ENCODE measurements at regions not wholly inside any gene's neighbourhood (a gene's known extent, or its start where the extent isn't known, plus 50 kb on each side); places are given as distances from the start of the nearest gene placed in this dataset.

DNA sequence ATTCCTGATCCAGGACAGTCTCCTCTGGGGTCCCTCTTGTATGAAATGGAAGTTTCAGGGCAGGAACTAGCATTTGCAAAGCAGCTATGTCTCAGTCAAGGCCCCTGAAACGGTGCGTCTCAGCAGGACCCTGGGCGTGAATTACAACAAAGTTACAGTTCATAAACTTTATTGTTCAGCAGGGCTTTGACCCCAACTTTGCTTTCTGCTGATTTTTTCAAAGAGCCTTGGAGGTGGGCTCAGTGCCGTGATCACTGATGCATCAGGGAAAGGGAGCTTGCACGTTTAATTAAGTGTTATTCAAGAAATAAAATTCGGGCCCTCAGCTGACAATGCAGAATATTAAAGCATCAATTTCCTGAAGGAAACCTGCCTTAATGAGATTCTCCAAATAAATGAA lies 260.1 kb upstream of the C16orf82 start:
- no peaks in the 10 kb centered on the region for H3K27me3 ChIP-seq
- intact Hi-C loops (cut with DNase I): no loop called here
- H3K4me3 ChIP-seq: no peak overlapping the region
- TF ChIP-seq EP300 (IDR thresholded peaks at IDR 0.05) (no peak), POLR2A (IDR thresholded peaks at IDR 0.05) (no peak), POLR2AphosphoS5 (IDR thresholded peaks at IDR 0.05) (no peak)
- TF ChIP-seq, protein P1, sequence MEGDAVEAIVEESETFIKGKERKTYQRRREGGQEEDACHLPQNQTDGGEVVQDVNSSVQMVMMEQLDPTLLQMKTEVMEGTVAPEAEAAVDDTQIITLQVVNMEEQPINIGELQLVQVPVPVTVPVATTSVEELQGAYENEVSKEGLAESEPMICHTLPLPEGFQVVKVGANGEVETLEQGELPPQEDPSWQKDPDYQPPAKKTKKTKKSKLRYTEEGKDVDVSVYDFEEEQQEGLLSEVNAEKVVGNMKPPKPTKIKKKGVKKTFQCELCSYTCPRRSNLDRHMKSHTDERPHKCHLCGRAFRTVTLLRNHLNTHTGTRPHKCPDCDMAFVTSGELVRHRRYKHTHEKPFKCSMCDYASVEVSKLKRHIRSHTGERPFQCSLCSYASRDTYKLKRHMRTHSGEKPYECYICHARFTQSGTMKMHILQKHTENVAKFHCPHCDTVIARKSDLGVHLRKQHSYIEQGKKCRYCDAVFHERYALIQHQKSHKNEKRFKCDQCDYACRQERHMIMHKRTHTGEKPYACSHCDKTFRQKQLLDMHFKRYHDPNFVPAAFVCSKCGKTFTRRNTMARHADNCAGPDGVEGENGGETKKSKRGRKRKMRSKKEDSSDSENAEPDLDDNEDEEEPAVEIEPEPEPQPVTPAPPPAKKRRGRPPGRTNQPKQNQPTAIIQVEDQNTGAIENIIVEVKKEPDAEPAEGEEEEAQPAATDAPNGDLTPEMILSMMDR (IDR thresholded peaks at IDR 0.05): no peak
- 68 to 81% methylated on average over 6 of the region's 6 CpGs for WGBS, 2 donors
- H3K27ac ChIP-seq: no peak overlapping the region
- no peak for DNase-seq
- H3K4me1 ChIP-seq: no peaks in the 10 kb centered on the region
- H3K9me3 ChIP-seq: no peaks in the 10 kb centered on the region
- no peaks in the 10 kb centered on the region for H3K36me3 ChIP-seq

DNA sequence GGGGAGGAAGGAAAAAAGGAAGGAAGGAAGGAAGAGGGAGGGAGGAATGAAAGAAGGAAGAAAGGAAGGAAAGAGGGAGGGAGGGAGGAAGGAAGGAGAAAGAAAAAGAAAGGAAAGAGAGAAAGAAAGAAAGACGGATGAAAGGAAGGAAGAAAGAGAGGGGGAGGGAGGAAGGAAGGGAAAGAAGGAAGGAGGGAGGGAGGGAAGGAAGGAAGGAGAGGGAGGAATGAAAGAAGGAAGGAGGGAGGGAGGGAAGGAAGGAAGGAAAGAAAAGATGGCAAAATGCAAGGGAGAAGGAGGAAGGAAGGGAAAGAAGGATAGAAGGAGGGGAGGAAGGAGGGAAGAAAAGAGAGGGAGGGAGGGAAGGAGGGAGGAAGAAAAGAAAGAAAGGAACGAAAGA lies 257.3 kb upstream of the C16orf82 start:
- WGBS, 2 donors: 44 to 77% methylated on average over 1 to 2 of the region's 2 CpGs
- no peaks in the 10 kb centered on the region for H3K9me3 ChIP-seq
- H3K27me3 ChIP-seq: no peaks in the 10 kb centered on the region
- H3K27ac ChIP-seq: no peak overlapping the region
- H3K4me3 ChIP-seq: no peak overlapping the region
- TF ChIP-seq POLR2A (IDR thresholded peaks at IDR 0.05) (no peak), EP300 (IDR thresholded peaks at IDR 0.05) (no peak), POLR2AphosphoS5 (IDR thresholded peaks at IDR 0.05) (no peak)
- no peak for DNase-seq
- no peaks in the 10 kb centered on the region for H3K36me3 ChIP-seq
- intact Hi-C loops (cut with DNase I): no loop called here
- H3K4me1 ChIP-seq: no peaks in the 10 kb centered on the region

DNA sequence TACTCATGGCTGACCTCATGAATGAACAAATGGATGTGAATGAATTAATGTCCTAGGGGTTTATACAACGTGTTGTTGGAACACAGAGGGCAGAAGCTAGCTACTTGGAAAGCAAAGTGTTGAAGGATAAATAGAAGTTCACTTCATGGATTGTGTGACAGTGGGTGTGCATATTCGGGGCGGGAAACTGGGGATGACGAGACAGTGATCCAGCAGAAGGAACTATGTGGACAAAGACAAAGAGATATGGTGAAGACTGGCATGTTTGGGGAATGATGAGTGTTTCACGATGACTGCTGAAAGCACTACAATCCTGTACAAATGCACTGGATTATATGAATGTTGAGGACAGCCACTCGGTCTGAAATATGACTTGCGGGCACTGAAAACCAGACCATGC lies 250.5 kb upstream of the C16orf82 start:
- DNase-seq: no peak
- TF ChIP-seq, protein P1 (IDR thresholded peaks at IDR 0.05): no peak
- TF ChIP-seq EP300 (IDR thresholded peaks at IDR 0.05) (no peak), POLR2A (IDR thresholded peaks at IDR 0.05) (no peak), POLR2AphosphoS5 (IDR thresholded peaks at IDR 0.05) (no peak)
- 73 to 76% methylated on average over 7 of the region's 7 CpGs for WGBS, 2 donors
- H3K27me3 ChIP-seq: peaks cover 0 to 5% (median 0%) of the 10 kb centered on the region in 3 donors
- intact Hi-C loops (cut with DNase I): no loop called here
- no peaks in the 10 kb centered on the region for H3K36me3 ChIP-seq
- no peaks in the 10 kb centered on the region for H3K4me1 ChIP-seq
- no peak overlapping the region for H3K27ac ChIP-seq
- no peaks in the 10 kb centered on the region for H3K9me3 ChIP-seq
- H3K4me3 ChIP-seq: no peak overlapping the region

DNA sequence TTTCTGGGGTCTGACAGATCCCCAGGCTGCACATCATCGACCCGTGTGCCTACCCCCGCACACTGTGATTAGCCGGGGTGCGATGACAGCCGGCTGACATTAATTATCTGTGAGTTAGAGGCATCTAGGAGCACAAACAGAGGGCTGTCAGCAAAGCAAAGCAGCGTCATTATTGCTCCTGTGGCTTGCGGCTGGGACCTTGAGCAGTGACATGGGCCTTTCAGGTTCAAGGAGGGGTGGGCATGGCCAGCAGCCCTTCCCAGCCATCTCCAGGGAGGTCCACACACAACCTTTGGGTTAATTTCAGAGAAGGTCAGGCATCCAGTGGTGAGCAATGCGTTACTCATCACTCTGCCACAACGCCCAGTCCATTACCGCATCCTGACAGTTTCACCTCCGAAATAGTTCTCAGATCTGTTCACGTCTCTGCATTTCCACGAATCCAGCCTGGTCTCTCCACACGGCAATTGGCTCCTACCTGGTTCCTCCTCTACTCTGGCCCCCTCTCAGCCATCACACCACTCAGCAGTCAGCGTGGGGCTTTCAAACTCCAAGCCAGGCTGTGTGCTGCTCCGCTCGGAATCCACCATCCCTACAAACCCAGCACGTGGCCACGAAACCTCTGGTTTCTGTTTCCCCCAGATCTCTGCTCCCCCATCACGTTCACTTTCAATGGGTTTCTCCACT lies 249.7 kb upstream of the C16orf82 start:
- Histone ChIP-seq H3K4me1 (no peaks in the 10 kb centered on the region), H3K27me3 (peaks cover 0 to 5% (median 0%) of the 10 kb centered on the region in 3 donors), H3K4me3 (no peak overlapping the region), H3K9me3 (no peaks in the 10 kb centered on the region), H3K36me3 (no peaks in the 10 kb centered on the region), H3K27ac (no peak overlapping the region)
- intact Hi-C loops (cut with DNase I): no loop called here
- WGBS, 2 donors: 75 to 79% methylated on average over 21 of the region's 21 CpGs
- DNase-seq: no peak
- TF ChIP-seq POLR2AphosphoS5 (IDR thresholded peaks at IDR 0.05): no peak
- TF ChIP-seq, protein P1 (IDR thresholded peaks at IDR 0.05): no peak
- TF ChIP-seq POLR2A (IDR thresholded peaks at IDR 0.05): no peak
- no peak for TF ChIP-seq EP300 (IDR thresholded peaks at IDR 0.05)

DNA sequence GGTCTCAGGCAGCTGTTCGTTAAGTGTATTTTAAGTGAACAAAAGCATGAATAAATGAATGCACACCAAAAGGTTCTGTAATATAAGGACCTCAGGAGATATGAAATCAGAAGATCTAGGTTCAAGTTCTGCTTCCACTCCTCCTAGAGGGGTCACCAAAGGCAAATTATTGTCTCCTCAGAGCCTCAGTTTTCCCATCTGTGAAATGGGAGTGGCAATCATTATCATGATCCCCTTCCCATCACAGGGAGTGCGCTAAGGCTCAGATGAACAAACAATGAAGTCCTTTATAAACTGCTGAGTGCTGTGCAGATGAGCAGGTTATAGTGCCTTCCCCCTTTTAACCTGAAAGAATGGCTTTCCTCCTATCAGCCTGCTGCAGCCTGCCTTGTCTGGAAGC lies 248.3 kb upstream of the C16orf82 start:
- intact Hi-C loops (cut with DNase I): no loop called here
- WGBS, 2 donors: 90 to 92% methylated on average over 2 of the region's 2 CpGs
- no peaks in the 10 kb centered on the region for H3K36me3 ChIP-seq
- TF ChIP-seq, protein P1 (IDR thresholded peaks at IDR 0.05): no peak
- TF ChIP-seq POLR2AphosphoS5 (IDR thresholded peaks at IDR 0.05) (no peak), EP300 (IDR thresholded peaks at IDR 0.05) (no peak), POLR2A (IDR thresholded peaks at IDR 0.05) (no peak)
- H3K27me3 ChIP-seq: peaks cover 0 to 5% (median 0%) of the 10 kb centered on the region in 3 donors
- no peaks in the 10 kb centered on the region for H3K9me3 ChIP-seq
- no peak overlapping the region for H3K27ac ChIP-seq
- no peak overlapping the region for H3K4me3 ChIP-seq
- no peak for DNase-seq
- H3K4me1 ChIP-seq: no peaks in the 10 kb centered on the region
